IMR-90 (cell line): ENCODE measurements at regions not wholly inside any gene's neighbourhood (a gene's known extent, or its start where the extent isn't known, plus 50 kb on each side); places are given as distances from the start of the nearest gene placed in this dataset.

Experiments
- ATAC-seq: fragments of 200-7000 bp; cut with Tn5 transposase; 2 replicates; pipeline ENCODE4 v1.9.1; 2020; ENCODE audit warnings: low read depth, mild to moderate bottlenecking, moderate library complexity
- BruUV-seq: library from RNA; stranded (reverse); fragments of 400-500 nt; replicated peaks from 2 replicates; lab custom pipeline; 2021; lab: Mats Ljungman, UMichigan
- CTCF ChIA-PET: fragments of 300-600 bp; formaldehyde crosslinking; extraction: SDS; loops from one replicate; lab custom pipeline; 2021; ENCODE audit warnings: antibody characterized with exemption; lab: Yijun Ruan, JAX
- POLR2A ChIA-PET: fragments of 300-600 bp; sonication (Branson Sonifier 250); formaldehyde crosslinking; loops from one replicate; lab custom pipeline; 2022; ENCODE audit warnings: antibody characterized with exemption; ENCODE audit not compliant: unreplicated experiment; lab: Charles Lee
- DNase-seq: peaks from one replicate; pipeline ENCODE4 v3.0.0; 2013
- H2AFZ ChIP-seq: replicated peaks from 2 replicates; pipeline ENCODE3; 2013; ENCODE audit warnings: low read length, mild to moderate bottlenecking; ENCODE audit not compliant: poor library complexity
- H2AK5ac ChIP-seq: 2 replicates; pipeline ENCODE4 v1.6.1; 2013; ENCODE audit warnings: low read depth, low read length, inconsistent platforms
- H2AK9ac ChIP-seq: replicated peaks from 2 replicates; pipeline ENCODE3; 2013; ENCODE audit warnings: mild to moderate bottlenecking, low read depth, low read length, moderate library complexity; ENCODE audit not compliant: poor library complexity
- H2BK120ac ChIP-seq: 2 replicates; pipeline ENCODE4 v1.6.1; 2013; ENCODE audit warnings: low read depth, low read length, inconsistent platforms
- H2BK15ac ChIP-seq: 3 replicates; pipeline ENCODE4 v1.6.1; 2013; ENCODE audit warnings: low read depth, low read length, inconsistent platforms
- H2BK20ac ChIP-seq: 2 replicates; pipeline ENCODE4 v1.6.1; 2013; ENCODE audit warnings: low read depth, mild to moderate bottlenecking, inconsistent platforms, low read length, moderate library complexity
- H2BK5ac ChIP-seq: 2 replicates; pipeline ENCODE4 v1.6.1; 2013; ENCODE audit warnings: mild to moderate bottlenecking, low read depth, low read length, inconsistent platforms; ENCODE audit not compliant: poor library complexity, severe bottlenecking
- H3K14ac ChIP-seq: replicated peaks from 2 replicates; pipeline ENCODE4 v1.6.1; 2013; ENCODE audit warnings: low read depth, low read length, inconsistent platforms
- H3K18ac ChIP-seq: 2 replicates; pipeline ENCODE4 v1.6.1; 2013; ENCODE audit warnings: low read depth, low read length, control low read depth
- H3K23ac ChIP-seq: 2 replicates; pipeline ENCODE4 v1.6.1; 2013; ENCODE audit warnings: low read depth, low read length, inconsistent platforms
- H3K27ac ChIP-seq: 2 replicates; pipeline ENCODE4 v1.5.1; 2013; ENCODE audit warnings: mild to moderate bottlenecking, control low read depth, low read length; ENCODE audit not compliant: insufficient read depth
- H3K27me3 ChIP-seq: 2 replicates; pipeline ENCODE4 v1.6.1; 2013; ENCODE audit warnings: low read length; ENCODE audit not compliant: control insufficient read depth, insufficient read depth
- H3K36me3 ChIP-seq: 2 replicates; pipeline ENCODE4 v1.6.1; 2013; ENCODE audit warnings: low read length, mixed read lengths; ENCODE audit not compliant: control insufficient read depth, insufficient read depth
- H3K4ac ChIP-seq: 2 replicates; pipeline ENCODE4 v1.6.1; 2013; ENCODE audit warnings: low read depth, low read length, inconsistent platforms
- H3K4me1 ChIP-seq: 2 replicates; pipeline ENCODE4 v1.6.1; 2013; ENCODE audit warnings: low read length, mixed read lengths; ENCODE audit not compliant: control insufficient read depth, insufficient read depth
- H3K4me2 ChIP-seq: 2 replicates; pipeline ENCODE4 v1.6.1; 2013; ENCODE audit warnings: low read depth, mild to moderate bottlenecking, control low read depth, low read length, moderate library complexity
- H3K4me3 ChIP-seq: 2 replicates; pipeline ENCODE4 v1.5.1; 2013; ENCODE audit warnings: low read depth, mild to moderate bottlenecking, control low read depth, low read length, moderate library complexity; ENCODE audit not compliant: insufficient read depth
- H3K56ac ChIP-seq: 2 replicates; pipeline ENCODE4 v1.6.1; 2013; ENCODE audit warnings: low read length, inconsistent platforms; ENCODE audit not compliant: insufficient read depth; ENCODE audit errors: extremely low read depth
- H3K79me1 ChIP-seq, 2 experiments: 2 replicates each; pipeline ENCODE4 v1.6.1; 2013; ENCODE audit warnings: low read length in 2 of 2, inconsistent platforms in 1 of 2, low read depth in 1 of 2
- H3K9ac ChIP-seq: 2 replicates; pipeline ENCODE4 v1.6.1; 2013; ENCODE audit warnings: low read depth, low read length, control low read depth
- H3K9me1 ChIP-seq: 2 replicates; pipeline ENCODE4 v1.6.1; 2013; ENCODE audit warnings: low read length, inconsistent platforms; ENCODE audit not compliant: insufficient read depth
- H3K9me3 ChIP-seq: 2 replicates; pipeline ENCODE4 v1.6.1; 2013; ENCODE audit warnings: low read length; ENCODE audit not compliant: control insufficient read depth, insufficient read depth
- H4K20me1 ChIP-seq: 2 replicates; pipeline ENCODE4 v1.6.1; 2013; ENCODE audit warnings: low read length, inconsistent platforms; ENCODE audit not compliant: insufficient read depth
- H4K5ac ChIP-seq: 2 replicates; pipeline ENCODE4 v1.6.1; 2013; ENCODE audit warnings: mild to moderate bottlenecking, low read depth, low read length, control low read depth
- H4K8ac ChIP-seq, 2 experiments: 2 replicates each; pipeline ENCODE4 v1.6.1; 2013; ENCODE audit warnings: low read depth in 2 of 2, low read length in 2 of 2, control low read depth in 1 of 2, inconsistent platforms in 1 of 2
- H4K91ac ChIP-seq: 2 replicates; pipeline ENCODE4 v1.6.1; 2013; ENCODE audit warnings: low read depth, low read length, inconsistent platforms; ENCODE audit not compliant: insufficient read depth
- CEBPB ChIP-seq: IDR thresholded peaks from 2 replicates; pipeline ENCODE4 v1.6.1; 2012; ENCODE audit warnings: low read depth, low read length, improper control_type of control experiment
- CHD1 ChIP-seq: IDR thresholded peaks from 2 replicates; pipeline ENCODE4 v1.6.1; 2012; ENCODE audit warnings: low read depth, low read length, improper control_type of control experiment
- FOS ChIP-seq: fragments of 150-350 bp; IDR thresholded peaks from 2 replicates; pipeline ENCODE4 v1.6.1; 2016; ENCODE audit warnings: low read depth, low read length
- MAZ ChIP-seq: IDR thresholded peaks from 2 replicates; pipeline ENCODE4 v1.6.1; 2012; ENCODE audit warnings: low read depth, mild to moderate bottlenecking, low read length, improper control_type of control experiment, moderate library complexity, borderline replicate concordance
- MXI1 ChIP-seq: IDR thresholded peaks from 2 replicates; pipeline ENCODE4 v1.6.1; 2012; ENCODE audit warnings: low read depth, mild to moderate bottlenecking, low read length, moderate library complexity, borderline replicate concordance
- NFE2L2 ChIP-seq: fragments of 150-350 bp; IDR thresholded peaks from 2 replicates; pipeline ENCODE4 v1.6.1; 2016; ENCODE audit warnings: low read depth, mild to moderate bottlenecking, low read length
- RCOR1 ChIP-seq: IDR thresholded peaks from 2 replicates; pipeline ENCODE4 v1.6.1; 2012; ENCODE audit warnings: mild to moderate bottlenecking, low read length, improper control_type of control experiment; ENCODE audit not compliant: insufficient replicate concordance
- SMC3 ChIP-seq: fragments of 150-350 bp; IDR thresholded peaks from 2 replicates; pipeline ENCODE4 v1.6.1; 2016; ENCODE audit warnings: low read depth, mild to moderate bottlenecking, antibody characterized with exemption, low read length, moderate library complexity
- WGBS, 2 experiments: methylation state at CpG; one replicate each; pipeline versions ENCODE4 v1.1.5 to v1.1.7; 2013; ENCODE audit warnings: missing lambda C conversion rate in 2 of 2; ENCODE audit not compliant: insufficient read length in 1 of 2; ENCODE audit errors: extremely low coverage in 2 of 2; 5-methylcytosine and 5-hydroxymethylcytosine counted together
- dilution Hi-C: fragments of 300-500 bp; cut with HindIII; formaldehyde crosslinking; loops from one replicate; pipeline ENCODE4 v1.14.3; 2018; ENCODE audit warnings: low sequenced_read_pairs; ENCODE audit not compliant: unreplicated experiment
- in situ Hi-C: fragments of 300-500 bp; cut with MboI; formaldehyde crosslinking; loops from 3 replicates; pipeline ENCODE4 v1.14.3; 2019; ENCODE audit warnings: low sequenced_read_pairs, inconsistent platforms, mixed read lengths
- intact Hi-C: fragments of 100-400 bp; cut with micrococcal nuclease; formaldehyde crosslinking; loops from 2 replicates; pipeline ENCODE4 v1.10.0; 2022

GRCh38 chr6:112486454-112486853 is 139.3 kb downstream of the RFPL4B start:
- DNase-seq (no peak), ATAC-seq (no peak)
- CTCF ChIA-PET: interaction anchor here (0.5 to 1.3 kb wide), 2 partner anchors 17 to 585 kb away, joined by 3 to 5 read pairs; no protein-coding TSS in a partner anchor

More at GRCh38 chr6:112486454-112486853, 139.3 kb downstream of the RFPL4B start:
- WGBS, 2 experiments: no CpG with 5 or more reads among the region's 3 CpGs
- Histone ChIP-seq H3K4me3 (no peak overlapping the region), H2BK20ac (no peak overlapping the region), H2BK120ac (no peak overlapping the region), H3K27ac (no peak overlapping the region), H4K20me1 (no peaks in the 10 kb centered on the region), H2AK5ac (no peak overlapping the region), H3K56ac (no peak overlapping the region), H3K27me3 (no peaks in the 10 kb centered on the region), H4K91ac (no peak overlapping the region), H3K9me3 (no peaks in the 10 kb centered on the region), H3K36me3 (no peaks in the 10 kb centered on the region), H3K4me2 (no peak overlapping the region), H4K8ac (no peak overlapping the region), H3K79me1 (no peaks in the 10 kb centered on the region), H2AFZ (no peak overlapping the region), H3K18ac (no peak overlapping the region), H3K9me1 (no peaks in the 10 kb centered on the region), H4K5ac (no peak overlapping the region), H3K9ac (no peak overlapping the region), H3K4ac (no peak overlapping the region), H2BK15ac (no peak overlapping the region), H3K4me1 (no peaks in the 10 kb centered on the region), H3K23ac (no peak overlapping the region), H2AK9ac (no peak overlapping the region), H3K14ac (no peak overlapping the region), H2BK5ac (no peak overlapping the region)
- intact Hi-C loops: no loop called here
- POLR2A ChIA-PET: no interaction called here
- BruUV-seq: no TSS peak
- TF ChIP-seq FOS (no peak), NFE2L2 (no peak), MAZ (no peak), MXI1 (no peak), SMC3 (no peak), CHD1 (no peak), CEBPB (no peak), RCOR1 (no peak)
- dilution Hi-C loops: no loop called here
- in situ Hi-C loops: no loop called here
